GM12872 (cell line): ENCODE measurements at regions not wholly inside any gene's neighbourhood (a gene's known extent, or its start where the extent isn't known, plus 50 kb on each side); places are given as distances from the start of the nearest gene placed in this dataset.

Experiments used
- CTCF ChIP-seq: IDR thresholded peaks from 3 replicates; pipeline ENCODE4 v1.5.1; 2011; ENCODE audit warnings: low read depth, mild to moderate bottlenecking, low read length, moderate library complexity; ENCODE audit not compliant: insufficient read depth

GRCh38 chr20:41704896-41705295 lies 86.7 kb upstream of the CHD6 start:
- TF ChIP-seq CTCF: no peak

GRCh38 chr20:41702647-41703046 lies 84.5 kb upstream of the CHD6 start:
- TF ChIP-seq CTCF: no peak

- TF ChIP-seq CTCF: no peak
Observed at GRCh38 chr20:41701588-41702348, 83.6 kb upstream of the CHD6 start.

GRCh38 chr20:41697861-41698559 lies 79.8 kb upstream of the CHD6 start:
- TF ChIP-seq CTCF: peak; percentile 81

- no peak for TF ChIP-seq CTCF
Observed at GRCh38 chr20:41696428-41696827, 78.3 kb upstream of the CHD6 start.

- no peak for TF ChIP-seq CTCF
Observed at GRCh38 chr20:41694796-41695195, 76.6 kb upstream of the CHD6 start.

GRCh38 chr20:41693136-41693979 lies 75.2 kb upstream of the CHD6 start:
- peak; percentile 32; the same call in 2 of the 3 replicates for TF ChIP-seq CTCF
